Mesothelial cell of epicardium (in vitro differentiated cells): ENCODE measurements at regions not wholly inside any gene's neighbourhood (a gene's known extent, or its start where the extent isn't known, plus 50 kb on each side); places are given as distances from the start of the nearest gene placed in this dataset.

ENCODE experiments used
- DNase-seq, 2 experiments: peaks; one replicate each; pipeline ENCODE4 v3.0.0; 2021; ENCODE audit warnings: low spot score in 2 of 2; ENCODE audit not compliant: unreplicated experiment in 2 of 2
- H3K27ac Mint-ChIP-seq: 2 replicates; pipeline ENCODE4 v1.8.0; 2021; ENCODE audit warnings: mixed read lengths
- H3K27me3 Mint-ChIP-seq: 2 replicates; pipeline ENCODE4 v1.8.0; 2021; ENCODE audit warnings: low read depth, mixed read lengths
- H3K36me3 Mint-ChIP-seq: 2 replicates; pipeline ENCODE4 v1.8.0; 2021; ENCODE audit warnings: mixed read lengths
- H3K4me1 Mint-ChIP-seq: 2 replicates; pipeline ENCODE4 v1.8.0; 2021; ENCODE audit warnings: mixed read lengths
- H3K4me3 Mint-ChIP-seq: 2 replicates; pipeline ENCODE4 v1.8.0; 2021; ENCODE audit warnings: mild to moderate bottlenecking, moderate library complexity, mixed read lengths
- H3K9me3 Mint-ChIP-seq: 2 replicates; pipeline ENCODE4 v1.8.0; 2021; ENCODE audit warnings: mixed read lengths
- CTCF ChIP-seq: fragments of 200-600 bp; sonication (generic); IDR thresholded peaks from one replicate; pipeline ENCODE4 v1.5.0; 2021; ENCODE audit warnings: antibody characterized with exemption; ENCODE audit not compliant: unreplicated experiment

GRCh38 chr5:31098811-31099210 is 94.7 kb upstream of the CDH6 start:
- H3K27ac Mint-ChIP-seq = no peak overlapping the region
- no peak overlapping the region for H3K4me3 Mint-ChIP-seq
- H3K36me3 Mint-ChIP-seq = no peaks in the 10 kb centered on the region

GRCh38 chr5:31097851-31098250 is 95.6 kb upstream of the CDH6 start:
- H3K36me3 Mint-ChIP-seq = no peaks in the 10 kb centered on the region
- no peak overlapping the region for H3K4me3 Mint-ChIP-seq
- DNase-seq = no peak
- H3K4me1 Mint-ChIP-seq = peaks cover 3% of the 10 kb centered on the region
- H3K27ac Mint-ChIP-seq = no peak overlapping the region
- peaks cover 5% of the 10 kb centered on the region for H3K9me3 Mint-ChIP-seq
- TF ChIP-seq CTCF = no peak
- no peaks in the 10 kb centered on the region for H3K27me3 Mint-ChIP-seq

More at GRCh38 chr5:31098811-31099210, 94.7 kb upstream of the CDH6 start:
- no peak for TF ChIP-seq CTCF
- Mint-ChIP-seq H3K4me1 (peaks cover 3% of the 10 kb centered on the region), H3K9me3 (no peaks in the 10 kb centered on the region), H3K27me3 (no peaks in the 10 kb centered on the region)
- DNase-seq = no peak

GRCh38 chr5:31096238-31096865 is 97.1 kb upstream of the CDH6 start:
- H3K36me3 Mint-ChIP-seq = no peaks in the 10 kb centered on the region
- TF ChIP-seq CTCF = no peak
- peak overlapping the region; percentile 28 for H3K27ac Mint-ChIP-seq
- no peaks in the 10 kb centered on the region for H3K27me3 Mint-ChIP-seq
- peaks cover 5% of the 10 kb centered on the region for H3K9me3 Mint-ChIP-seq
- peaks cover 3% of the 10 kb centered on the region for H3K4me1 Mint-ChIP-seq
- no peak overlapping the region for H3K4me3 Mint-ChIP-seq
- DNase-seq = no peak

- Mint-ChIP-seq H3K9me3 (peaks cover 5% of the 10 kb centered on the region), H3K4me1 (peaks cover 3% of the 10 kb centered on the region), H3K36me3 (no peaks in the 10 kb centered on the region), H3K27ac (no peak overlapping the region), H3K4me3 (no peak overlapping the region), H3K27me3 (no peaks in the 10 kb centered on the region)
- no peak for TF ChIP-seq CTCF
- DNase-seq = no peak
Observed at GRCh38 chr5:31095796-31096195, 97.7 kb upstream of the CDH6 start.

- H3K36me3 Mint-ChIP-seq = no peaks in the 10 kb centered on the region
- peaks cover 6% of the 10 kb centered on the region for H3K4me1 Mint-ChIP-seq
- H3K27me3 Mint-ChIP-seq = no peaks in the 10 kb centered on the region
- no peak overlapping the region for H3K27ac Mint-ChIP-seq
- no peak for DNase-seq
- no peak overlapping the region for H3K4me3 Mint-ChIP-seq
- peaks cover 5% of the 10 kb centered on the region for H3K9me3 Mint-ChIP-seq
- TF ChIP-seq CTCF = no peak
Observed at GRCh38 chr5:31091501-31091900, 102.0 kb upstream of the CDH6 start.

- Mint-ChIP-seq H3K4me1 (peaks cover 4% of the 10 kb centered on the region), H3K27me3 (no peaks in the 10 kb centered on the region), H3K9me3 (peaks cover 5% of the 10 kb centered on the region), H3K4me3 (no peak overlapping the region), H3K36me3 (no peaks in the 10 kb centered on the region), H3K27ac (no peak overlapping the region)
- no peak for DNase-seq
- TF ChIP-seq CTCF = no peak
Observed at GRCh38 chr5:31090467-31090866, 103.0 kb upstream of the CDH6 start.
